MCF 10A (cell line): ENCODE measurements at regions not wholly inside any gene's neighbourhood (a gene's known extent, or its start where the extent isn't known, plus 50 kb on each side); places are given as distances from the start of the nearest gene placed in this dataset.

ENCODE experiments used
- BruUV-seq: library from RNA; stranded (reverse); fragments of 400-500 nt; replicated peaks from 2 replicates; lab custom pipeline; 2021; lab: Mats Ljungman, UMichigan
- CTCF ChIA-PET: fragments of 300-600 bp; sonication (Branson Sonifier 250); formaldehyde crosslinking; extraction: SDS; loops from one replicate; lab custom pipeline; 2021; ENCODE audit warnings: antibody characterized with exemption, inconsistent platforms; lab: Yijun Ruan, JAX
- POLR2A ChIA-PET: fragments of 300-600, 350-650 bp; sonication (Branson Sonifier 250); formaldehyde crosslinking; extraction: SDS; loops from one replicate; lab custom pipeline; 2020; ENCODE audit warnings: antibody characterized with exemption, inconsistent platforms; lab: Yijun Ruan, JAX
- DNase-seq: peaks from one replicate; pipeline ENCODE4 v3.0.0-alpha.2; 2018; ENCODE audit not compliant: unreplicated experiment
- H3K27ac Mint-ChIP-seq: one replicate; pipeline ENCODE4 v1.8.0; 2022; ENCODE audit warnings: mild to moderate bottlenecking, low read depth, mixed read lengths; ENCODE audit not compliant: unreplicated experiment
- H3K27me3 Mint-ChIP-seq: one replicate; pipeline ENCODE4 v1.8.0; 2022; ENCODE audit warnings: mixed read lengths; ENCODE audit not compliant: insufficient read depth, unreplicated experiment
- H3K36me3 Mint-ChIP-seq: one replicate; pipeline ENCODE4 v1.8.0; 2022; ENCODE audit warnings: mild to moderate bottlenecking, moderate library complexity, mixed read lengths; ENCODE audit not compliant: insufficient read depth, unreplicated experiment
- H3K4me1 Mint-ChIP-seq: one replicate; pipeline ENCODE4 v1.8.0; 2022; ENCODE audit warnings: mixed read lengths; ENCODE audit not compliant: insufficient read depth, unreplicated experiment
- H3K4me3 Mint-ChIP-seq: one replicate; pipeline ENCODE4 v1.8.0; 2022; ENCODE audit warnings: mild to moderate bottlenecking, moderate library complexity, mixed read lengths; ENCODE audit not compliant: unreplicated experiment
- H3K9me3 Mint-ChIP-seq: one replicate; pipeline ENCODE4 v1.8.0; 2022; ENCODE audit warnings: mixed read lengths; ENCODE audit not compliant: unreplicated experiment
- CTCF ChIP-seq: fragments of 200-600 bp; IDR thresholded peaks from one replicate; pipeline ENCODE4 v1.8.0; 2022; ENCODE audit warnings: antibody characterized with exemption, mild to moderate bottlenecking; ENCODE audit not compliant: unreplicated experiment
- intact Hi-C: fragments of 100-400 bp; cut with micrococcal nuclease; formaldehyde crosslinking; loops from 2 replicates; pipeline ENCODE4 v1.14.1; 2022

GRCh38 chr1:103341377-103341880 lies 184.1 kb upstream of the RNPC3 start:
- intact Hi-C loops, result no loop called here
- H3K9me3 Mint-ChIP-seq, result no peaks in the 10 kb centered on the region
- peaks cover 22% of the 10 kb centered on the region for H3K27me3 Mint-ChIP-seq
- BruUV-seq, result no TSS peak
- no peaks in the 10 kb centered on the region for H3K36me3 Mint-ChIP-seq
- H3K4me1 Mint-ChIP-seq, result no peaks in the 10 kb centered on the region
- ChIA-PET POLR2A (no interaction called here), CTCF (no interaction called here)
- H3K4me3 Mint-ChIP-seq, result no peak overlapping the region
- TF ChIP-seq CTCF, result no peak
- no peak for DNase-seq
- no peak overlapping the region for H3K27ac Mint-ChIP-seq

GRCh38 chr1:103337779-103338178 lies 187.7 kb upstream of the RNPC3 start:
- BruUV-seq, result no TSS peak
- ChIA-PET CTCF (no interaction called here), POLR2A (no interaction called here)
- Mint-ChIP-seq H3K27ac (no peak overlapping the region), H3K4me3 (no peak overlapping the region), H3K9me3 (no peaks in the 10 kb centered on the region), H3K36me3 (no peaks in the 10 kb centered on the region), H3K27me3 (peaks cover 33% of the 10 kb centered on the region), H3K4me1 (no peaks in the 10 kb centered on the region)
- DNase-seq, result no peak
- TF ChIP-seq CTCF, result no peak
- intact Hi-C loops, result no loop called here

GRCh38 chr1:103336408-103336807 lies 189.1 kb upstream of the RNPC3 start:
- Mint-ChIP-seq H3K9me3 (no peaks in the 10 kb centered on the region), H3K27ac (no peak overlapping the region), H3K36me3 (no peaks in the 10 kb centered on the region), H3K4me1 (no peaks in the 10 kb centered on the region), H3K27me3 (peaks cover 33% of the 10 kb centered on the region), H3K4me3 (no peak overlapping the region)
- intact Hi-C loops, result no loop called here
- DNase-seq, result no peak
- ChIA-PET CTCF (no interaction called here), POLR2A (interaction anchor here (0.7 kb wide), 1 partner anchor 18 kb away, joined by 3 read pairs; no protein-coding TSS in a partner anchor)
- no peak for TF ChIP-seq CTCF
- BruUV-seq, result no TSS peak

GRCh38 chr1:103333141-103333540 lies 192.4 kb upstream of the RNPC3 start:
- ChIA-PET CTCF (no interaction called here), POLR2A (no interaction called here)
- no peaks in the 10 kb centered on the region for H3K36me3 Mint-ChIP-seq
- H3K4me1 Mint-ChIP-seq, result no peaks in the 10 kb centered on the region
- H3K9me3 Mint-ChIP-seq, result no peaks in the 10 kb centered on the region
- intact Hi-C loops, result no loop called here
- no TSS peak for BruUV-seq
- peaks cover 29% of the 10 kb centered on the region for H3K27me3 Mint-ChIP-seq
- no peak for DNase-seq
- H3K4me3 Mint-ChIP-seq, result no peak overlapping the region
- TF ChIP-seq CTCF, result no peak
- H3K27ac Mint-ChIP-seq, result no peak overlapping the region
